GM12891 (cell line): ENCODE measurements at regions not wholly inside any gene's neighbourhood (a gene's known extent, or its start where the extent isn't known, plus 50 kb on each side); places are given as distances from the start of the nearest gene placed in this dataset.
A peak's percentile ranks its signal among the peaks of the same experiment; 100 is the strongest.

Source experiments
- DNase-seq: peaks from one replicate; pipeline ENCODE4 v3.0.0; 2011; ENCODE audit warnings: low spot score; ENCODE audit not compliant: insufficient read length
- FAIRE-seq: peaks from 2 replicates; lab custom pipeline; 2011; peaks lifted over from hg19 to GRCh38; lab: Jason Lieb, UNC
- PAX5 ChIP-seq: IDR thresholded peaks from 2 replicates; pipeline ENCODE4 v1.6.1; 2011; ENCODE audit warnings: low read length, moderate library complexity, mild to moderate bottlenecking; ENCODE audit not compliant: insufficient read depth, severe bottlenecking
- POLR2A ChIP-seq: IDR thresholded peaks from 2 replicates; pipeline ENCODE4 v1.6.1; 2011; ENCODE audit warnings: low read depth, low read length, control low read depth
- POLR2AphosphoS5 ChIP-seq: IDR thresholded peaks from 2 replicates; pipeline ENCODE4 v1.6.1; 2011; ENCODE audit warnings: low read depth, low read length, control low read depth
- POU2F2 ChIP-seq: IDR thresholded peaks from 2 replicates; pipeline ENCODE4 v1.6.1; 2011; ENCODE audit warnings: low read depth, mild to moderate bottlenecking, control low read depth, low read length, moderate library complexity
- SPI1 ChIP-seq: IDR thresholded peaks from 2 replicates; pipeline ENCODE4 v1.6.1; 2011; ENCODE audit warnings: low read depth, low read length, control low read depth
- TAF1 ChIP-seq: IDR thresholded peaks from 2 replicates; pipeline ENCODE4 v1.6.1; 2011; ENCODE audit warnings: low read depth, low read length, control low read depth

DNA sequence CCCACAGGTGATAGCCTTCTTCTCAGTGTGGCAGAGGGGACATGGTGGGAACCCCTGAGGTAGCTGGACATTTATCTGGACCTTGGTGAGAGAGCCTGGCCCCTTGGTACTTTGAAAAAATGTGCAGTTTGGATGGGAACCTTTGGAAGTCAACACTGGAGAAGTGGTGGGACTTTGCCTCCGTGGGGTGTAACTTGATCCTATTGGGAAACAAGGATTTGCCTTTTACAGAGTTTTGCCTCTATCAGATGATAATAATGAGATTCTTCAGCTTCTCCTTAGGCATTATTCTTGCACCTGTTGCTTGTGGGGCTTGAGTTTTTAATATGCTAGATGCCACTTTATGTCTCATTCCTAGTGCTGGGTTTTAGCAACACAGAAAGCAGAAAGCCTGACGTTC is 99.0 kb downstream of the ERCC5 start:
- DNase-seq (no peak), FAIRE-seq (no peak)
- no peak for TF ChIP-seq SPI1
- no peak for TF ChIP-seq POLR2AphosphoS5
- no peak for TF ChIP-seq POU2F2
- no peak for TF ChIP-seq PAX5
- no peak for TF ChIP-seq TAF1
- TF ChIP-seq POLR2A, result no peak

DNA sequence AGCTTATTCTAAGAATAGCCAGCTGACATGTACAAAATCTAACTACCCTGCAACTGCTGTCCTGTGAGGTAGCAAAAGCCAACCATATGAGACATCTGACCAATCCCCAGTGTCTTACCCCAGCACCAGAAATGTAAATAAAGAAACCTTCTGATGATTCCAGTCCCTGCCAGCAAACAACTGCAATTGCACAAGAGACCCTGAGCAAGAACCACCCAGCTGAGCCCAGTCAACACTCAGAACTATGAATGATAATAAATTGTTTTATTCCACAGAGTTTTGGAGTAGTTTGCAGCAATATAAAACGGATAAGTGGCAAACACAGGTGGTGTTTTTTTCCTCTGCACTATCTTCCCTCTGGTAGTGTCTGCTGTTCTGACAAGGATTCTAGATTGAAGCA is 94.9 kb downstream of the ERCC5 start:
- no peak for TF ChIP-seq POU2F2
- TF ChIP-seq SPI1, result no peak
- TF ChIP-seq PAX5, result no peak
- TF ChIP-seq TAF1, result no peak
- TF ChIP-seq POLR2AphosphoS5, result no peak
- TF ChIP-seq POLR2A, result no peak
- FAIRE-seq (no peak), DNase-seq (no peak)

- DNase-seq (no peak), FAIRE-seq (no peak)
- no peak for TF ChIP-seq POLR2A
Measured at GRCh38 chr13:102940143-102940542, 94.3 kb downstream of the ERCC5 start.

- DNase-seq (no peak), FAIRE-seq (no peak)
- TF ChIP-seq SPI1 (peak; percentile 81), TAF1 (no peak)
Measured at GRCh38 chr13:102935896-102936321, 90.1 kb downstream of the ERCC5 start.

GRCh38 chr13:102933523-102933922 is 87.7 kb downstream of the ERCC5 start:
- TF ChIP-seq TAF1 (no peak), PAX5 (no peak), POU2F2 (no peak), POLR2A (no peak), POLR2AphosphoS5 (no peak), SPI1 (no peak)
- no peak for DNase-seq
- no peak for FAIRE-seq

GRCh38 chr13:102933122-102933521 is 87.3 kb downstream of the ERCC5 start:
- no peak for DNase-seq
- no peak for TF ChIP-seq SPI1
- TF ChIP-seq TAF1, result no peak
- TF ChIP-seq POLR2AphosphoS5, result no peak
- TF ChIP-seq PAX5, result no peak
- no peak for TF ChIP-seq POLR2A
- TF ChIP-seq POU2F2, result no peak
- FAIRE-seq, result no peak

DNA sequence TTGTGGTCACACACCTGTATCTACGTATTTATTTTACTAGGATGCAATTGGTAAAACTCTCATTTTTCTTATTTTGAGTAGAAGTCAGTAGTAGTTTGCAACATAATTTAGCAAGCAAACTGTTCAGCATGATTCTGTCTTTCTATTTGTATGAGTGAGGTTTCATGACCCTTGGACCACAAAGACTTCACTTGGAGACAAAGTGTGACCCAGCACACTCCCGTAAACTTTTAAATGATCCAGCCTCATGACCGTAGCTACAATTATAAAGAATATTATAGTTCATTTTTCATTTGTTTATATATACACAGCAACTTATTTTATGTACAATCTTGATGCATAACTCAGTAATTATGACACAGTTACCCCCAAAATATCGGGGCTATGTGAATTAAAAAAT is 86.5 kb downstream of the ERCC5 start:
- no peak for DNase-seq
- TF ChIP-seq POLR2AphosphoS5 (no peak), POLR2A (no peak), PAX5 (no peak), POU2F2 (no peak), TAF1 (no peak), SPI1 (no peak)
- FAIRE-seq, result no peak

- FAIRE-seq (no peak), DNase-seq (no peak)
- TF ChIP-seq POU2F2 (no peak), TAF1 (no peak), POLR2AphosphoS5 (no peak), SPI1 (no peak), POLR2A (no peak), PAX5 (no peak)
Measured at GRCh38 chr13:102930566-102930965, 84.7 kb downstream of the ERCC5 start.

DNA sequence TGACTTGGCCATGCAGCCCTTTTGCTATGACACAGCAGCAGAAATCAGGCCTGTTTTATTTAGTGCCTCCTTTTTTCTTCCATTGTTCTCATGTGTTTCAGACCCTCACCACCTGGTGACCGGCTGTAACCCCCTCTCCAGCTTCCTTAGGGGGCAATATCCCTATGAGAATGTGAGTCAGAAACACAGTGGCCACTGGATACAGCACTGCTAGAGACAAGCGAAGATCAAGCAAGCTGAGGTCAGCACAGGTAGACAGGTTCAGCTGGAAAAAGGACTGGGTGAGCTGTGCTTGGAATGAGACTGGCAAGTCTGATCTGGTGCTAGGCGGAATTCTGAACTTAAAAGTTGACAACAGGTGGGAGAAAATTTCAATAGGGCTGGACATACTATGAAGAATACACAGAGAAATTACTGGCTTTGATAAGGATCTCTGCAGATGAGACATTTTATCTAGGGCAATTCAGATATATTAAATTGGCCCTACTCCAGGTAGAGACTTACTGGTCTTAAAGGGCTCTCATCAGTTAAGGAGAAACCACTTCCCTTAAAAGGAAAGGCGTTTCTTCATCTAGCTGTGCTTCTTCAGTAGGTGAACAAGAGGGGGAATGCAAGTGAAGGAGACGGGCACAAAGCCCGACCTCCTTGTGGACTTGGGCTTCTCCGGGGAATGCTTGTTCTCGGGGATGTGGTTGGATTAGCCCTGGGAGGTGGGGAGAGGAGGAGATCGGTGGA is 83.3 kb downstream of the ERCC5 start:
- DNase-seq, result no peak
- TF ChIP-seq PAX5 (no peak), TAF1 (no peak), SPI1 (no peak)
- no peak for FAIRE-seq
